ELF-1 (cell line): ENCODE measurements at regions not wholly inside any gene's neighbourhood (a gene's known extent, or its start where the extent isn't known, plus 50 kb on each side); places are given as distances from the start of the nearest gene placed in this dataset.
"Not testable (repeated sequence)": the region's sequence is repeated elsewhere in the genome, so short reads cannot be mapped to it uniquely, and the experiment has no call there.

Source experiments
- DNase-seq: peaks from one replicate; pipeline ENCODE4 v3.0.0-alpha.2; 2016; ENCODE audit warnings: low read depth, low spot score

DNA sequence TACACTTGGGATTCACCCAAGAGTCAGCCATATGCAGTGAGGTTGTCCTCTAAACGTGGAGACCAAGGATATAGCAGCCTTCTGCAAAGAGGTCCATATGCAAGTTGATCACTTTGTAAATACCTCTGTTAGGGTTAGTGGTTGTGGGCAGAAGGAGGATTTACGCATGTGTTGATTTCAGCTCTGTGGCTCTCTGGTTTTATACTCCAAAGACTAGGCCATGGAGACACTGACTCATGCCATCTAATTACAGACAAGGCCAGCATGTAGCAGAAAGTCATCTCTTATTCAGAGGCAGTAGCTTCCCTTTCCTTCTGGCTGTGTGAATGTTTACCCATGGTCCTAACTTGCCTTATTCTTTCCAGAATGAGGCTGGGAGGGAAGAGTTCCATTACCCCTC lies 140.9 kb upstream of the GOLGA6L4 start:
- not testable (repeated sequence) for DNase-seq

DNA sequence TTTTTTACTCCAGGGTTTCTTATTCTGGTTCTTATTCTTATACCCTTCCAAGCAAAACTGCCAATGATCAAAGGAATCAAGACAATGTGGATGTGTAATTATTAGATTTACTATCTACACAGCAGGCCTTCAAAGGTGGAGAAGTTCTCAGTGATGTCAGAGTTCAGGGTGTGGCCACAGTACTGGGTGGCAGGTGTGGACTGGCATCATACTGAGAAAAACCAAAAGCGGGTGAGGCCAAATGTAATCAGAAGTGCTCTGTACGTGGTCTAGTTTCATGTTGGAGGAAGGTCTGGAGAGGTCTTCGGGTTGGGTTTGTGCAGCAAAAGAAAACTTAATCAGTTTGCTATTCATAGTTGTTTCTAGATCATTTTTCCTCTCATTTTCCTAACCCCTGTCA lies 138.5 kb upstream of the GOLGA6L4 start:
- not testable (repeated sequence) for DNase-seq

DNA sequence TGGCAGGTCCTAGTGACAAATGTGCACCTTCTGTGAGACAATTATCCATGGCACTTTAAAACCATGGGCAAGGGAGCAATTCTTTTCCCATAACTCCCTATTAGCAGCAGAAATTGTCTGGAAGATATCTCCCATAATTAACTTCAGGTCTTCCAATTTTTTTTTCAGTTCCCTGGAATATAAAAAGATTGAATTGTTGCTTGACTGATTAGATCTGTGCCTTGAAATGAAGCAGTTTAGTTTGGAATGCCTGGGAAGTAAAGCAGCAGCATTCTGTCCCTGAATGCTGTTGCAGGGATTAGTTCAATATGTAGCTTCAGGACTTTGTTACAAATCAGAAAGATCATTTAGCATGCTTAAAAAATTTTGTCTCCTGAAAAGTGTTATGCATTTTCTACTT lies 137.0 kb upstream of the GOLGA6L4 start:
- no peak for DNase-seq

DNA sequence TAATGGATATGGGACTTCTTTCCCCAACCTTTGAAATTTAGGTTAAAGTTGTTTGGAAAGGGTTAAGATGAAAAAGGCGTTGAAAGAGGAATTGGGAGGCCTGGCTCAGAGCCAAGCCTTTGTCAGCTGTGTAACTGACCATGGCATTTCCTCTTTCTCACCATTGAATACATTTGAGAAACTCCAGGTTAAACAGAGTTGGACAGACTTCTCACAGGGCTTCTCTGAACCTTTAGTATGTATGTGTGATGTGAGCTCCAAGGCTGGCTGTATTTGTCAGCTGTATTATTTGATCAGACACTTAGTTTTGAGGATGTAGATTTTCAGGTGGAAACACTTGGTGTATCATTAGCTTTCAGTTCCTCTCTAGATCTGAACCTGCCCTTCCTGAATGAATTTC lies 136.4 kb upstream of the GOLGA6L4 start:
- DNase-seq, result no peak

- no peak for DNase-seq
Observed at GRCh38 chr15:84103345-84103744, 132.2 kb upstream of the GOLGA6L4 start.

GRCh38 chr15:84104853-84105252 lies 130.7 kb upstream of the GOLGA6L4 start:
- no peak for DNase-seq

- no peak for DNase-seq
Observed at GRCh38 chr15:84108728-84109127, 126.8 kb upstream of the GOLGA6L4 start.

GRCh38 chr15:84111575-84111974 lies 124.0 kb upstream of the GOLGA6L4 start:
- DNase-seq, result no peak

GRCh38 chr15:84112025-84112424 lies 123.5 kb upstream of the GOLGA6L4 start:
- no peak for DNase-seq

DNA sequence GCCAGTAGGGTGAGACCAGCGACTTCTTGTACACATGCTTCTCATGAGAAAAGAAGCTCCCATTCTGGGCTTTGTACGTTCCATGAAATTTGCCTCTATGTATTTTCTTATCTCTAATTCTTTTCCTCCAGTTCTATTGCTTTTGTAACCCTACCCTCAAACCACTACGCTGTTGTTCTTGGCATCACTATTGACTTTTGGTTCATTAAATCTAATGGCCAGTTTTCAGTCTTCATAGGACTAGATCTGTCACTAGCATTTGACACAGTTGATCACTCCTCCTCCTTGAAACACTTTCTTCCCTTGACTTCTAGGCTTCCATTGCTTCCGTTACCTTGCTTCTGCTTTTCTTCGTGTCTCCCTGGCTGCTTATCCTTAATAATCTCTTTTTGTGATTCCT lies 121.7 kb upstream of the GOLGA6L4 start:
- no peak for DNase-seq

GRCh38 chr15:84114680-84115079 lies 120.9 kb upstream of the GOLGA6L4 start:
- not testable (repeated sequence) for DNase-seq

- not testable (repeated sequence) for DNase-seq
Observed at GRCh38 chr15:84119351-84119750, 116.2 kb upstream of the GOLGA6L4 start.

GRCh38 chr15:84120903-84121302 lies 114.7 kb upstream of the GOLGA6L4 start:
- DNase-seq, result not testable (repeated sequence)

DNA sequence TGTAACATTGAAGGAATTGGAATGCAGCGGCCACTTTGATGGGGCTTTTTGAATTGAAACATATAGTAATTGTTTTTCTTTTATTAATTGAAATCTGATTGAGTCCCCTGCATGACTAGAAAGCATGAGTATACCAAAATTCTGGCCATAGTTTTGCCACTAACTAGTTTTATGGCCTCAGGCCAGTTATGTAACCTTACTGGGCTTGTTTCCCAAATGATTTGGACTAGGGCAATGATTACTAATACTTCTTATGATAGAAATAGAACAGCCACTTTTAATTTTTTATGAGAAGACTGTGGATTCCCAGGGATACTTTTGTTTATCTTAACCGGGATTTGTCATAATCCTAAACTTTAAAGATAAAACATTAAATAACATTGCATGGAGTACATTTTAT lies 106.9 kb upstream of the GOLGA6L4 start:
- not testable (repeated sequence) for DNase-seq

DNA sequence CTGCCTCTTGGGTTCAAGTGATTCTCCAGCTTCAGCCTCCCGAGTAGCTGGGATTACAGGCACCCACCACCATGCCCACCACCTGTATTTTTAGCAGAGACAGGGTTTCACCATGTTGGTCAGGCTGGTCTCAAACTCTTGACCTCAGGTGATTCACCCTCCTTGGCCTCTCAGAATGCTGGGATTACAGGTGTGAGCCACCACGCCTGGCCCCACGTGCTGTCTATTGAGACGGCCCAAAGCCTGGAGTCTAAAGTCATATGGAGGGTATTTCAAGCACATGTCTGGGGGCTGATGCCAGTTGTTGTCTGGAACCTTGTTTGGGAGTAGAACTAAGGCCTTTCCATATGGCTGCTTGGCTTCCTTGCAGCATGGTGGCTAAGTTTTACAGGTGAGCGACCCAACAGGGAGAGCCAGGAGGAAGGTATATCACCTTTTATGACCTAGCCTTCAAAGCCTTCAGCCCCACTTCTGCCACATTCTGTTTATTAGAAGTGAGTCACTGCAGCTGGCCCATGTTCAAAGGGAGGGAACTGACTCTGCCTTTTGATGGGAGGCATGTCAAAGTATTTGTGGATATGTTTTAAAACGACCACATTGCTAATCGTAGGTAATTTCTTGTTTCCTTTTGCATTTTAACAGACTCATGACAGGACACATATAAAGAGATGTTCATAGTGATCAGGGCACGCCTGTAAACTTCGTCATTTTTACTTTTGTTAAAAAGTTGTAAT lies 105.3 kb upstream of the GOLGA6L4 start:
- DNase-seq, result not testable (repeated sequence)

DNA sequence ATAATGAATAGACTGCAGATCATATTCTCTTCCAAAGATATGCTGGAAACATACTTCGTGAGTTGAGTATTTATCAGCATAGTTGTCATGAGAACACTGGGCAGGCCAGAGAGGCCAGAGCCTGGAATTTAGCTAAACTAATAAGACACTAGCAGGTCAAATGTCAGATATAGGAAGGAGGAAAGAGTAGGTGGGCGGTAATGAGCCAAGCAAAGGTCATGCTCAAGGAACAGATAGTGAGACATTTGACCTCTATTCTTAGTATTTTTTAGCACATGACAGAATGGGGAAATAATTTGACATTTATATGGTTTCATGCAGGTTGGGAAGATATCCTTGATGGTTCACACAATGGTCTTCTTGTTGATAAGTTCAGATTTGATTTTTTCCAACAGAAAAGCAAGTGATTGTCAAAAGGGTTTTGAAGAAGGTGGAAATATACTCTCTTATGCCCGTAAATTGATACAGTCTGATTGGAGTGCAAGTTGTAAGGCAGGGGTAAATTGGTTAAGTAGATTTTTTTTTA lies 99.6 kb upstream of the GOLGA6L4 start:
- DNase-seq, result not testable (repeated sequence)

- peak; percentile 80 for DNase-seq
Observed at GRCh38 chr15:84142888-84143337, 92.7 kb upstream of the GOLGA6L4 start.

DNA sequence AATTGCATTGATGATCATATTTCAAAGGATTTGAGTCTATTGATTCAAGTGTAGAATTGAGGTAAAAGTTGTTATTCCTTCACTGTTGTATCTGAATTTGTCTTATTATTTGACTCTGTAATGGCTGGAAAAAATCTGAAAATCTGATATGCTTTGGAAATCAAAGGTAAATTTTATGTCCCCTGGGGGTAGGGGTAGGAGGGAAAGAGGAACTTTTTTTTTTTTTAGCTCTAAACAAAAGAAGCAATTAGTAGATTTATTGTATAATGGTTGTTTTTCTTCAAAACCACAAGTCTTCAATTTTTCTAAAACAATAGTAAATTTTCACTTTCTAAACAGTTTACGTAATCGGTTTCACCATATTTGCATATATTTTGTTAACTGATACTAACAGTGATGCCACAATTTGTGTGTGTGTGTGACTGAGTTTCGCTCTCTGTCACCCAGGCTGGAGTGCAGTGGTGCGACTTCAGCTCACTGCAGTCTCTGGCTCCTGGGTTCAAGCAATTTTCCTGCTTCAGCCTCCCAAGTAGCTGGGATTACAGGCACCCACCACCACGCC lies 91.7 kb upstream of the GOLGA6L4 start:
- DNase-seq, result no peak

- not testable (repeated sequence) for DNase-seq
Observed at GRCh38 chr15:84144946-84145345, 90.6 kb upstream of the GOLGA6L4 start.

- DNase-seq, result not testable (repeated sequence)
Observed at GRCh38 chr15:84146299-84146698, 89.3 kb upstream of the GOLGA6L4 start.

- not testable (repeated sequence) for DNase-seq
Observed at GRCh38 chr15:84147307-84147706, 88.3 kb upstream of the GOLGA6L4 start.

DNA sequence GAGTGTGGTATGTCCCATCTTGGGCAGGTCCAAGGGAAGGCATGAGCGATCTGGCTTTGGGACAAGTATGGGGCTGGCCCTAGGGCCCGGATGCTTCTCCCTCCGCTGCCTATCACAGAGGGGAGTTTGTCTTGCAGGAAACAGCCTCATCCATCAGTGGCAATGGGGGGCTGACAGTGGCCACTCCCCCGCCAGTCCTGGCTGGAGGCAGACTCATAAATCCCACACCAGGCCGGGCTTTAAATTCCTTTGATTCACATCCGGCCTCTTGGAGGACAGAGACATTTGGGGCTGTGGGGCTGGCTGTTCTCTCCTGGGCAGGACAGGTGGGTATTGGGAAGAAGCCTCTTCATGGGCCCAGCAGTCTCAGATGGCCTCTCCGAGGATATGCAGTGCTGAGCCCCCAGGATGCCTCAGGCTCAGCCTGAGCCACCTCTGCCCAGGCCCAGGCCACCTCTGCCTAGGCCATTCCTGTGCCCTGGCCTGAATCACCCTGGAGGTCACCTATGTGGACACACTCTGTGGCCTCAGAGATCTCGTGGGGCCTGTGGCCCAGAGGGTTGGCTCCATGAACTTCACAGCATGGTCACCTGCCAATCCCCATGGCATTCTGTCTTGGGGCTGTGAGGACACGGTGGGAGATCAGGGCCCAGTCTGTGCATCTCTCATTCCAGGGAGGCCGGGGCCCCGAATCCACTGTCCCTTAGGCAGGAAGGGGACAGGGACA lies 84.2 kb upstream of the GOLGA6L4 start:
- peak; percentile 95 for DNase-seq
